ENCODE measurements at regions not wholly inside any gene's neighbourhood (a gene's known extent, or its start where the extent isn't known, plus 50 kb on each side); places are given as distances from the start of the nearest gene placed in this dataset.

GRCh38 chr1:55541296-55541695, 326.1 kb upstream of the USP24 start:
- TF ChIP-seq CTCF (conservative IDR thresholded peaks at IDR 0.05) (no peak), EZH2 (IDR thresholded peaks at IDR 0.05; ENCODE audit: low read depth) (no peak)
